ENCODE measurements at regions not wholly inside any gene's neighbourhood (a gene's known extent, or its start where the extent isn't known, plus 50 kb on each side); places are given as distances from the start of the nearest gene placed in this dataset.

GRCh38 chr12:124726596-124727263 is 136.9 kb downstream of the SCARB1 start:
- no peak for DNase-seq

- DNase-seq, result no peak
Observed at GRCh38 chr12:124725597-124726237, 137.9 kb downstream of the SCARB1 start.

DNA sequence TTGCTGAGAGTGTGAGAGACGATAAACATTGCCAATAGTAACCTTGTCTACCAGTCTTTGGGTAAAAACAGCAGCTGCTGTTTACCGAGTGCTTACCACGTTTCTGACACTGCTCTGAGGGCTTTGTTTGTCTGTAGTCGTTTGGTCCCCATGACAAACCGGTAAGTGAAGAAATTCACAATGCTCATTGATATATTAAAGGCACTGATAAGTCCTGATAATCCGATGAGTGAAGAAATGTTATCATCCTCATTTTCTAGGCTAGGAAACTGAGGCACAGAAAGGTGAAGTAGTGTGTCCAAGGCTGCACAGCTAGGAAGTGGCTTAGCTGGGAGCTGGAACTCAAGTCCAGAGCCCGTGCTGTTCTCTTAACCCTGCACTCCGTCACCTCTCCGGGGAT is 138.6 kb downstream of the SCARB1 start:
- no peak for DNase-seq

DNA sequence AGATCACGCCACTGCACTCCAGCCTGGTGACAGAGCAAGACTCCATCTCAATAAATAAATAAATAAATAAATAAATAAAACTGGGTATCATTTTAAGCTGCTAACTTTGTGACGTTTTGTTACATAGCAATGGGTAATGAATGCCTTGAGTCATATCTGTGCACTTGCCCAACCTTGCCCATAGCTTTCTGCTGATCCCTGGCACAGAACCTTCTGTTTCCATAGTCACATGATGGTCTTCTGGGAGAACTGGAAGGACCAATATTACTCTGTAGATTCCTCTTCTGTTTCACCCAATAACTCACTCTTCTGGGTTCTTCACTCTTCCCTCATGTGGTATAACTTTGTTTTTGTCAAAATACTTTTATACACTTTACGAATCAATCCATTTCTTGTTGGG is 140.8 kb downstream of the SCARB1 start:
- DNase-seq, result no peak

DNA sequence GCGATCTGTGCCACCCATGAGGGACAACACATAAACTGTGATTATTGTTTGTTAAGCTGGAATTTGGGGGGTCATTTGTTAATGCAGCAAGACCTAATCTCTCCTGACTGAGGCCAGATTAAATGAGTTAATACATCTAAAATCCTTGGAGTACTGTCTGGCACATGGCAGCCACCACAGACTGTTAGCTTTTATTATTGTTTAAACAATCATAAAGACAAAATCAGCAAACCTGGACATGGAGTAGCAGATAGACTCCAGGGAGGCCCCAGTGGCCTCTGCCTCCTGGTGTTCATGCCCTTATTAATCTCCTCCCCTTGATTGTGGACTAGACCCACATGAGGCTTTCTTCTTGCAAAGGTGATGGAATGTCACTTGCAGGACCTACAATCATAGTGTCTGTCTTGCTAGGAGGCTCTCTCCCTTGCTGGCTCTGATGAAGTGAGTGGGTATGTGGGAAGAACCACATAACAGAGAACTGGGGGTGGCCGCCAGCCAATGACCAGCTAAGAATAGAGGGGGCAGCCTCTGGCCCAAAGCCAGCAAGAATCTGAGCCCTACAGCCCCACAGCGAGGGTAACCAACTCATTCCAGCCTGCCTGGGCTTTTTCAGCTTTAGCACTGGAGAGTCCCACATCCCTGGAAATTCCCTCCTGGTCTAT is 142.0 kb downstream of the SCARB1 start:
- DNase-seq, result no peak

GRCh38 chr12:124720681-124721500 is 142.8 kb downstream of the SCARB1 start:
- DNase-seq, result no peak

DNA sequence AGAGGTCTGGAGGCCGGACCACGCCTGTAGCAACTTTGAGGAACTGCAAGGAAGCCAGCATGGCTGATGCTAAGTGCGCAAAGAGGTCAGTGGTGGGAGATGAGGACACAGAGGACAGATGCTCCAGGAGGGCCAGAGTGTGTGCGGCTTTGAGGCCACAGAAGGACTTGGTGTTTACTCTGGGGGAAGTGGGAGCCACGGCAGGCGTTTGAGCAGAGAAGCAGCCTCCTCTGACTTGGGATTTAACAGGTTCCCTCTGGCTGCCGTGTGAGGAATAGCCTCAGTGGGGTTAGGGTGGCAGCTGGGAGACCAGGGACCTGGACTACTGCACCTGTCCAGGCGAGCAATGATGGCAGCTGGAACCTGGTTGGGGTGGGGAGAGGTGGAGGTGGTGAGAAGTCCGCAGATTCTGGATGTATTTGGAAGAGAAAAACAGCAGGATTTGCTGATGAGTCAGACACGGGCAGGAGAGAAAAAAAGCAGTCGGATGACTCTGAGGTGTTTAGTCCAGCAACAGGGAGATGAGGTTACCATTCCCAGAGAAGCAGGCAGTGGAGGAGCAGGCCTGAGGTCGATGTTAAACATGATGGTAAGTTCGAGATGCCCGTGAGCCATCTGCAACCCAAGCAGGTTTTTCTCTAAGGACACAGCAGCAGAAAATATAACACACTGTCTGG is 143.5 kb downstream of the SCARB1 start:
- no peak for DNase-seq

DNA sequence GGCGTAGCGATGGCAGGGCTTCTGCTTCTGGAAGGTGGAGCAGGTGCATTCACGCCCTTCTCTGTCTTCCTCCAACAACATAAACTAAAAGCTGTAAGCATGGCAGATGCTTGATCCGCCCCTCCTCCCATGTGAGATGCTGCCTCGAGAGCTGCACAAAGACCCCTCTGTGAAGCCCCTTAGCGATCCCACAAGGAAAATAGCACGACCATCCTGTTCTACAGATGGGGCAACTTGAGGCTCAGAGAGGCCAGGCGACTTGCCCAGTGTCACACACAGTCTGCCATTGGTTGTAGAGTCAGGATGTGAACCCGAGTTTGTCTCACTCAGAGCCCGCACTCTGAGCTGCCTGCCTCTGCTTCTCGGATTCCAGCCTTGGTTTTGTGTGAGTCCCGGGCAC is 144.4 kb downstream of the SCARB1 start:
- DNase-seq, result no peak

GRCh38 chr12:124718458-124718857 is 145.2 kb downstream of the SCARB1 start:
- no peak for DNase-seq

DNA sequence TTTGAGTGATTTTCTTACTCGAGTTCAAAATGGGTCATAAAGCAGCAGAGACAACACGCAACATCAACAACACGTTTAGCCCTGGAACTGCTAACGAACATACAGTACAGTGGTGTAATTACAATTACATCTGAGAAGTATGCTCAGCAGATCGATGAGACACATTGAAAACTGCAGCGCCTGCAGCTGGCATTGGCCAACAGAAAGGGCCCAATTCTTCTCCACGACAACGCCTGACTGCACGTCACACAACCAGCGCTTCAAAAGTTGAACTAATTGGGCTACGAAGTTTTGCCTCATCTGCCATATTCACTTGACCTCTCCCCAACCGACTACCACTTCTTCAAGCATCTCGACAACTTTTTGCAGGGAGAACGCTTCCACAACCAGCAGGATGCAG is 145.6 kb downstream of the SCARB1 start:
- no peak for DNase-seq

DNA sequence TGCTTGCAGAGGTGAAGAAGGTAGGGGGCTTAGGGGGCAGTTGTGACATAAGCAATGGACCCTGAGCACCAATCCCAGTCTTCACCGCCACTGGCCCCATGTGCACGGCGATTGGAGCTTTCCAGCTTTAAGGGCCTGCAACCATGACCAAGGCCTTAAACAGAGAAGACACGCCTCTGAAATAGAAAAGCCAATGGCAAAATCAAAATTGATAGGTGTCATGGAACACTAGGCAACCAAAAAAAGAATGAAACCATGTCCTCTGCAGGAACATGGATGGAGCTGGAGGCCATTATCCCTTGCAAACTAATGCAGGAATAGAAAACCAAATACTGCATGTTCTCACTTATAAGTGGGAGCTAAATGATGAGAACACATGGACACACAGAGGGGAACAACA is 146.3 kb downstream of the SCARB1 start:
- DNase-seq, result no peak

- no peak for DNase-seq
Observed at GRCh38 chr12:124716208-124717130, 147.2 kb downstream of the SCARB1 start.

GRCh38 chr12:124715121-124715990 is 147.9 kb upstream of the NCOR2 start:
- DNase-seq, result no peak

DNA sequence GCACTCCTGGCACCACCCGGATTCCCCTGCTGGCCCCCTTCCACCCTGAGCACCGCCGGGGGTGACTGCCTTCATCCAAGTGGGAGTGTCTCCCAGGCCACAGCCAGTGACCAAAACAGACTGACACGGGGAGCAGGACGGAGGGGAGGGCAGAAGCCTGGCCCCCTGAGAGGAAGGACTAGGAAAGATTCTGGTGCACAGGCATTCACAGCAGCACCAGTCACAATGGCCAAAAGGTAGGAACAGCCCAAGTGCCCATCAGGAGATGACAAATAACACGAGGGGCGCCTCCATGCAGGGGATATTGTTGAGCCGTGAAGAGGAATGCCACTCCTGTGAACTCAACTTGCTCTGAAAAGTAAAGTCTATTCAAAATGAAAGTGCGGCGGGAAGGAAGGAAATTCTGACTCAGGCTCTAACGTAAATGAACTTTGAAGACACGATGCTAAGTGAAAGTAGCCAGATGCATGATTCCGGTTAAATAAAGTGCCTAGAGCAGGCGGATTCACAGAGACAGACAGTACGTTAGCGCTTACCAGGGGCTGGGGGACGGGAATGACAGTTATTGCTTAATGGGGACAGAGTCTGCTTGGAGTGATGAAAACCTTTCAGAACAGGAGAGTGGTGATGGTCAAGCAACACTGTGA is 146.1 kb upstream of the NCOR2 start:
- DNase-seq, result peak; percentile 38

- no peak for DNase-seq
Observed at GRCh38 chr12:124713041-124713435, 145.6 kb upstream of the NCOR2 start.

DNA sequence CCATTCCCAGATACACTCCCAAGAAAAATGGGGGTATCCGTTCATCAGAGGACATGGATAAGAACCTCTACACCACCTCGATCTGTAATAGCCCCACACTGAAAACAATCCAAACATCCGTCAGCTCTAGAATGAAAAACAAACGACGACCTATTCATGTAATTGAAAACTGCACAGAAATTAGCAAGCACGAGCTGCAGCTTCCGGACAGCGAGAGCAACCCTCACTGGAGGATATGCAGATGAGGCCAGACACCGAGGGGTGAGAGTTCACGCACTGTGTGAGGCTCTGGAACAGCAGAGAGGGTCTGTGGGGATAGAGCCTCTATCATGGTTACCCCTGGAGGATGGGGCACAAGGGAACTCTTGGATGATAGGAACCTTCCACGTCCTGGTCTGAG is 143.9 kb upstream of the NCOR2 start:
- no peak for DNase-seq

- no peak for DNase-seq
Observed at GRCh38 chr12:124709722-124710687, 142.6 kb upstream of the NCOR2 start.

DNA sequence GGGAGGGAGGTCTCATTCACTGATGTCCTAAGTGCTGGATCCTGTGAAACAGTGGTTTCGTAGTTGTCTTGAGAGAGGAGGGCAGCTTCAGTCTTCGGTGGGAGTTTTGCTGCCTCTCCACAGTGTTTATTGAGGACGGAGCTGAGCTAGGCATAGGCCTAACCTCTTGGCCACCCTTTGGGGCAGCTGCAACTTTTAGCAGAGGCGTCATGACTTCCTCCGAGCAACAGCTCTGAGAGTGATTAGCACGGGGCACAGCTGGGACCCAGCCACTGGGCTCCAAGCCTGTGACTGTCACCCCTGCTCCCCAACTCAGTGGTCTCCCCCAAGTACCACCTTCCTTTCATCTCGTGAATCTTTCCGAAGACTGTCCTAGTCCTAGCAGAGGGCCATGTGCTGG is 139.9 kb upstream of the NCOR2 start:
- no peak for DNase-seq

GRCh38 chr12:124706363-124706762 is 139.0 kb upstream of the NCOR2 start:
- no peak for DNase-seq

Data from activated CD4-positive, CD25-positive, alpha-beta regulatory T cell treated with anti-CD3 and anti-CD28 coated beads, Interleukin-2, amount 50 U/mL, for 72 hours (primary cell).